Lower leg skin (tissue), 3 donors: ENCODE measurements at regions not wholly inside any gene's neighbourhood (a gene's known extent, or its start where the extent isn't known, plus 50 kb on each side); places are given as distances from the start of the nearest gene placed in this dataset.

Source experiments
- POLR2A ChIP-seq, 2 donors: fragments of 450-650 bp; IDR thresholded peaks; one replicate each; pipeline ENCODE4 v1.6.1; 2016 to 2017; ENCODE audit warnings: antibody characterized with exemption in 2 of 2, mild to moderate bottlenecking in 1 of 2, moderate library complexity in 1 of 2
- TF ChIP-seq, protein P1 (sequence below), 3 donors: fragments of 450-650 bp; IDR thresholded peaks; one replicate each; pipeline ENCODE4 v1.5.1; 2016; ENCODE audit warnings: antibody characterized with exemption in 3 of 3, mild to moderate bottlenecking in 3 of 3, moderate library complexity in 2 of 3

DNA sequence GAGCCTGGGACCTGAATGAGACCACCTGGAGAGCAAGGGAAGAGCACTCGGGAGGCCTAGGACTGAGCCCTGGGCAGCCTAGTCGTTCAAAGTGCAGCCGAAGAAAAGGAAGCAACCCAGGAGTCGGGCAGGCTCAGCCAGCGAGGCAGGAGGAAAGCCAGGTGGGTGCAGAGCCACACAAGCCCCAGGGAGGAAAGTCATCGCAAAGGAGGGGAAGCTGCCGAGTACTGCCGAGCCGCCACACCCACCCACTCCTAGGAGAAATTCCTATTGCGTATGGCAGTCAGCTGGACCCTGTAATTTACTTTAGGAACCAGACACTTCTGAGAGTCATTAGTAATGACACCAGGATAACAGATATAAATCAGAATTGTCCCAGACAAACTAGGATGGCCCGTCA is 187.6 kb downstream of the KATNIP start:
- TF ChIP-seq, protein P1, sequence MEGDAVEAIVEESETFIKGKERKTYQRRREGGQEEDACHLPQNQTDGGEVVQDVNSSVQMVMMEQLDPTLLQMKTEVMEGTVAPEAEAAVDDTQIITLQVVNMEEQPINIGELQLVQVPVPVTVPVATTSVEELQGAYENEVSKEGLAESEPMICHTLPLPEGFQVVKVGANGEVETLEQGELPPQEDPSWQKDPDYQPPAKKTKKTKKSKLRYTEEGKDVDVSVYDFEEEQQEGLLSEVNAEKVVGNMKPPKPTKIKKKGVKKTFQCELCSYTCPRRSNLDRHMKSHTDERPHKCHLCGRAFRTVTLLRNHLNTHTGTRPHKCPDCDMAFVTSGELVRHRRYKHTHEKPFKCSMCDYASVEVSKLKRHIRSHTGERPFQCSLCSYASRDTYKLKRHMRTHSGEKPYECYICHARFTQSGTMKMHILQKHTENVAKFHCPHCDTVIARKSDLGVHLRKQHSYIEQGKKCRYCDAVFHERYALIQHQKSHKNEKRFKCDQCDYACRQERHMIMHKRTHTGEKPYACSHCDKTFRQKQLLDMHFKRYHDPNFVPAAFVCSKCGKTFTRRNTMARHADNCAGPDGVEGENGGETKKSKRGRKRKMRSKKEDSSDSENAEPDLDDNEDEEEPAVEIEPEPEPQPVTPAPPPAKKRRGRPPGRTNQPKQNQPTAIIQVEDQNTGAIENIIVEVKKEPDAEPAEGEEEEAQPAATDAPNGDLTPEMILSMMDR (IDR thresholded peaks at IDR 0.05) = no peak
- no peak for TF ChIP-seq POLR2A (IDR thresholded peaks at IDR 0.05)
